Small intestine (tissue), 7 donors: ENCODE measurements at regions not wholly inside any gene's neighbourhood (a gene's known extent, or its start where the extent isn't known, plus 50 kb on each side); places are given as distances from the start of the nearest gene placed in this dataset.
"Not testable (repeated sequence)": the region's sequence is repeated elsewhere in the genome, so short reads cannot be mapped to it uniquely, and the experiment has no call there.

Source experiments
- DNase-seq, 2 donors: peaks; one replicate each; pipeline versions ENCODE4 v3.0.0 to v3.0.0-alpha.2; 2013
- FAIRE-seq: peaks from 2 replicates; lab custom pipeline; 2012; peaks lifted over from hg19 to GRCh38; lab: Jason Lieb, UNC
- H3K27ac ChIP-seq, 3 donors: one replicate each; pipeline ENCODE4 v1.5.1; 2013; ENCODE audit warnings: low read length in 2 of 3, mild to moderate bottlenecking in 2 of 3, control low read depth in 1 of 3, inconsistent platforms in 1 of 3, low read depth in 1 of 3, moderate library complexity in 1 of 3
- H3K27me3 ChIP-seq, 3 donors: one replicate each; pipeline ENCODE4 v1.6.1; 2013; ENCODE audit warnings: low read length in 3 of 3, inconsistent platforms in 1 of 3; ENCODE audit not compliant: control insufficient read depth in 3 of 3, insufficient read depth in 3 of 3
- H3K36me3 ChIP-seq, 3 donors: one replicate each; pipeline ENCODE4 v1.6.1; 2013; ENCODE audit warnings: low read length in 3 of 3, inconsistent platforms in 1 of 3, low read depth in 1 of 3, mild to moderate bottlenecking in 1 of 3, moderate library complexity in 1 of 3; ENCODE audit not compliant: control insufficient read depth in 3 of 3, insufficient read depth in 2 of 3
- H3K4me1 ChIP-seq, 3 donors: one replicate each; pipeline ENCODE4 v1.6.1; 2013; ENCODE audit warnings: low read length in 2 of 3, inconsistent platforms in 1 of 3, low read depth in 1 of 3, mild to moderate bottlenecking in 1 of 3, moderate library complexity in 1 of 3; ENCODE audit not compliant: control insufficient read depth in 3 of 3, insufficient read depth in 2 of 3
- H3K4me3 ChIP-seq, 3 donors: one replicate each; pipeline ENCODE4 v1.5.1; 2013; ENCODE audit warnings: low read length in 3 of 3, control low read depth in 1 of 3, inconsistent platforms in 1 of 3, low read depth in 1 of 3, mild to moderate bottlenecking in 1 of 3, moderate library complexity in 1 of 3
- H3K9me3 ChIP-seq, 2 donors: one replicate each; pipeline ENCODE4 v1.6.1; 2013; ENCODE audit warnings: low read depth in 1 of 2, low read length in 1 of 2; ENCODE audit not compliant: control insufficient read depth in 2 of 2, insufficient read depth in 1 of 2
- WGBS, 3 donors: extraction: QIAGEN DNeasy Blood & Tissue Kit; methylation state at CpG; one replicate each; pipeline ENCODE4 v1.1.7; 2013; 5-methylcytosine and 5-hydroxymethylcytosine counted together
- donor health status: healthy with polysubstance abuse.
- donor health status: control.
- donor health status: control.
- donor health status: Bipolar disorder and iron deficiency.
- donor health status: healthy.

DNA sequence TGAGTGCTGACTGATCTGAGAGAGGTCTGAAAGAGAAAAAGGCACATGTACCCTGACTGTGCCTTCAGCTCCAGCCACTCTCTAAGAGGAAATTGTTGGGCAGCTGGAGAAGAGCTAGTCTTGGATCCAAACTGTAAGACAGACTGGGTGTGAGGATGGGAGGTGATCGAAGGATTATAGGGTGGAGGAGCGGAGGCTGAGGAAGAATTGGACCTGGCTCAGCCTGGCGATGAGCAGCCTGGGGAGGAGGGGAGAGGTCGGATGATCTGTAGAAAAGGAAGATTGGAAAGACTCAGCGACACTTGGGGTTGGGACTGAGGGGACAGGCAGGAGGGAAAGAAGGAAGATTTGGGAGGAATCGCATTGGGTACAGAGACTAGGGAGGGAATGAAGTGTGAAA is 98.6 kb upstream of the SLC25A48 start:
- H3K9me3 ChIP-seq: no peaks in the 10 kb centered on the region
- FAIRE-seq (no peak), DNase-seq (no peak)
- H3K4me3 ChIP-seq: no peak overlapping the region
- H3K27ac ChIP-seq: no peak overlapping the region
- no peaks in the 10 kb centered on the region for H3K27me3 ChIP-seq
- no peaks in the 10 kb centered on the region for H3K4me1 ChIP-seq
- no peaks in the 10 kb centered on the region for H3K36me3 ChIP-seq
- 89 to 94% (median 94%) methylated on average over 6 of the region's 6 CpGs for WGBS, 3 donors

DNA sequence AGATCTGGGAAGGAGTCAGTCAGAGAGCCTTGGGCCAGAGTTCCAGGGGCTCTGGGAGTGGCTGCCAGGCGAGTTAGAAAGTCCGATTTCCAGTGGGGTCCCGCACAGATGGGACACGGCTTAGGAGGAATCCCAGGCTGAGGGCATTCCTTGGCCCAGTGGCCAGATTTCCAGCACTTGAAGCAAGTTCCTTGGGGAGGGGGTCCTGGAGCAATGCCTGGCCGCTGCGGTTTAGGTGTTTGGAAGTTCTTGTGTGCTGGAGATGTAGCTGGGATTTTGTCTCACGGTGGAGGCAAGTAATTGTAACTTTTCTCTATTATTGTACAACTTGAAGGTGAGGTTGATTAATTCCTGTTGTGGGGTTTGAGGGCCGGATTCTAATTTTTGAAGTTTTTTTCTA is 99.5 kb upstream of the SLC25A48 start:
- WGBS, 3 donors: 86 to 89% (median 88%) methylated on average over 8 of the region's 8 CpGs
- not testable (repeated sequence) for H3K4me3 ChIP-seq, H3K27me3 ChIP-seq, H3K9me3 ChIP-seq, H3K4me1 ChIP-seq, FAIRE-seq, H3K36me3 ChIP-seq, H3K27ac ChIP-seq, DNase-seq

DNA sequence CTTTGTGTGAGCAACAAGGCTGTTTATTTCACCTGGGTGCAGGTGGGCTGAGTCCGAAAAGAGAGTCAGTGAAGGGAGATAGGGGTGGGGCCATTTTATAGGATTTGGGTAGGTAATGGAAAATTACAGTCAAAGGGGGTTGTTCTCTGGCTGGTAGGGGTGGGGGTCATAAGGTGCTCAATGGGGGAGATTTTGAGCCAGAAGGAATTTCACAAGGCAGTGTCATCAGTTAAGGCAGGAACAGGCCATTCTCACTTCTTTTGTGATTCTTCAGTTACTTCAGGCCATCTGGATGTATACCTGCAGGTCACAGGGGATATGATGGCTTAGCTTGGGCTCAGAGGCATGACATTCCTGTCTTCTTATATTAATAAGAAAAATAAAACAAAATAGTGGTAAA is 103.4 kb upstream of the SLC25A48 start:
- 40 to 100% (median 82%) methylated on average over 1 of the region's 1 CpG for WGBS, 3 donors
- H3K9me3 ChIP-seq, H3K27ac ChIP-seq, H3K4me1 ChIP-seq, H3K4me3 ChIP-seq, DNase-seq, H3K36me3 ChIP-seq, H3K27me3 ChIP-seq, FAIRE-seq: not testable (repeated sequence)

DNA sequence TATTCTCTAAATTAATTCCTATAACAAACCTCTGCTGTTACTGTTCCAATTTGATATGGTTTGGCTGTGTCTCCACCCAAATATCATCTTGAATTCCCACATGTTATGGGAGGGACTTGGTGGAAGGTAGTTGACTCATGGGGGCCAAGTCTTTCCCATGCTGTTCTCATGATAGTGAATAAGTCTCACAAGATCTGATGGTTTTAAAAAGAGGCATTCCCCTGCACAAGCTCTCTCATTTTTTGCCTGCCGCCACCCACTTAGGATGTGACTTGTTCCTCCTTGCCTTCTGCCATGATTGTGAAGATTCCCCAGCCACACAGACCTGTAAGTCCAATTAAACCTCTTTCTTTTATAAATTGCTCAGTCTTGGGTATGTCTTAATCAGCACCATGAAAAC is 104.3 kb upstream of the SLC25A48 start:
- not testable (repeated sequence) for H3K27me3 ChIP-seq, H3K36me3 ChIP-seq, H3K4me1 ChIP-seq, H3K27ac ChIP-seq, DNase-seq, FAIRE-seq, H3K9me3 ChIP-seq, H3K4me3 ChIP-seq
- 97 to 100% (median 98%) methylated on average over 1 of the region's 1 CpG for WGBS, 3 donors

DNA sequence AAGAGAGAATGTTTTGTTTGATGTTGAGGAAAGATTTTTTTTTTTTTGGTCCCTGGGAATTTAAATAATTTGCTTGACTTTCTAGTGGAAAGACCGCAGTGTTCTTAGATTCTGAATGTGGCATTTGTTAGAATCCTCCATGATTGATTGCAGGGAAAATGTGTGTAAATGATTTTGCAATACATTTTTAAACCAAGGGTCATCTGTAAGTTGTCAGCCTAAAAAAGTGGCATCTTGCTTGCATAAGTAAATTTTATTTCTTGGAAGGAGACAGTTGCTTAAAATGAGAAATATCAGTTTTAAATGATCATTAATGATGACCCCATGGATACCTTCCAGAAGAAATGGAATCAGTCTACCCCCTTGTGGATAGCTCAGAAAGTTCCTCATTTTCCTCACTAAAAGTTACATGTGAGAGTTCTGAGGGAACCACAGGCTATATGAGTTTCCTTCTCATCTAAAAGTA is 105.1 kb upstream of the SLC25A48 start:
- Histone ChIP-seq H3K27ac (no peak overlapping the region), H3K36me3 (no peaks in the 10 kb centered on the region), H3K4me3 (no peak overlapping the region), H3K9me3 (no peaks in the 10 kb centered on the region), H3K4me1 (no peaks in the 10 kb centered on the region), H3K27me3 (no peaks in the 10 kb centered on the region)
- WGBS, 3 donors: 59 to 85% (median 71%) methylated on average over 1 of the region's 1 CpG
- DNase-seq: peak; percentile 22 to 38
- no peak for FAIRE-seq

DNA sequence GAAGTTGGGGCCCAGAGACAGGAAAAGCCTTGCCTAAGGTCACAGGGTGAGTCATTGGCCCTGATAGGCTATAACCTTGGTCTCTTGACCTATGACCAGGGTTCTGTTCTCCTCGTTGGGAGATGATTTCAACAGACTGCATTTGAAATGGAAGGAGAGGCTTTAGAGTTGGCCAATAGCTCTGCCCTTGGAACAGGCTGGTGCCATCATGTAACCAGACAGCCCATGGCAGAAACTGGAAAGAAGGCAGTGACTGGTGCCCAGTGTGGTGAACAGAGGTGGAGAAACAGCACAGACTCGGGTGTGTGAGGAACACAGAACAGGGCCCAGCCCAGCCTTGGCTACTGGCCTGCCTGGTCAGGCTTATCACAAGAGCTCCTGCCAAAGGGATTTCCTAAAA is 109.8 kb upstream of the SLC25A48 start:
- no peaks in the 10 kb centered on the region for H3K36me3 ChIP-seq
- peak overlapping the region in 1 of 3 donors; percentile 19 for H3K27ac ChIP-seq
- H3K4me3 ChIP-seq: no peak overlapping the region
- H3K27me3 ChIP-seq: no peaks in the 10 kb centered on the region
- WGBS, 3 donors: 7 to 44% (median 37%) methylated on average over 2 of the region's 2 CpGs
- H3K4me1 ChIP-seq: no peaks in the 10 kb centered on the region
- no peaks in the 10 kb centered on the region for H3K9me3 ChIP-seq
- FAIRE-seq (no peak), DNase-seq (peak in 1 of 2 donors; percentile 33)

DNA sequence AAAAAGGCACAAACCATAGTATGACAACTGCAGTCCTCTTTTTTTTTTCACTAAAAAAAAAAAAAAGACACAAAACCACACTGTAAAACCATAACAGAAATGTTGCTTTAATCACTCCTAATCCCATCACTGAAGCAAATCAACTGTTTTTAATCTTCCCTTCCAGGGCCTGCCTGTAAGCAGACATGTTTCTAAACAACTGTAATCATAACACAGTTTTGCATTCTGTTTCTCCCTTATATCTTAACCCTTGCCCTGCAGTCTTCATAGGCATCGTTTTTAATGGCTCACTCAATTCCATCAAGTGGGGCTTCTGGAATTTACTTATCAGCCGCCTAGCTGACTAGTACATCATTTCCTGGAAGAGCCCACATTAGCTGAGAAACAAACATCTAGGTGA is 111.0 kb upstream of the SLC25A48 start:
- Histone ChIP-seq H3K27ac (no peak overlapping the region), H3K9me3 (no peaks in the 10 kb centered on the region), H3K4me1 (peaks cover 0 to 7% (median 0%) of the 10 kb centered on the region in 3 donors), H3K27me3 (no peaks in the 10 kb centered on the region), H3K36me3 (no peaks in the 10 kb centered on the region), H3K4me3 (no peak overlapping the region)
- FAIRE-seq (no peak), DNase-seq (no peak)
- WGBS, 3 donors: 50 to 52% (median 51%) methylated on average over 2 of the region's 2 CpGs

DNA sequence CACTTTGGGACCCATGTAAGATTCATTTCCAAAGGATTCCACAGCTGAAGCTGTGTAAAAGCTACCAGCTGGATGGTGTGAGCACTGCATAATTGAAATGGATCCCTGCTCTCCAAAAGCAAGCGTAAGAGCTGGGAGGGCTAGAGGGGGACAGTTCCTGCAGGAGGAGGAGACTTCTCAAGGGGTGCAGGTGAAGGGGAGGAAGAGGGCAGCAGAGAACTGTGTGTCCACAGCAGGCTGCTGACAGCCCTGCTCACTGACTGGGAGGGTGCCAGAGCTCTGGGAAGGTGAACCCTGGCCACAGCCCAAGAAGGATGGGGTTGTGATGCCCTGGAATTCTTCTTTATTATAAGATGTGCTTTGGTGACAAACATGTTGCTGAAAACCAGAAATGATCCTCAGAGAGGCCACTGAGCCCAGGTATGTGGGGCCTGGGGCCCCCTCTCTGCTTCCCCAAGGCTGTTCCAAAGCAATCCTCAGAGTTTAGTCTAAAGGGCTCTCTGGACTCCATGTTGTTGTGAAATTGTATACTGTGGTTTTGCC is 112.8 kb upstream of the SLC25A48 start:
- 79 to 100% (median 82%) methylated on average over 1 of the region's 1 CpG for WGBS, 3 donors
- no peaks in the 10 kb centered on the region for H3K27me3 ChIP-seq
- FAIRE-seq (no peak), DNase-seq (no peak)
- no peak overlapping the region for H3K27ac ChIP-seq
- no peak overlapping the region for H3K4me3 ChIP-seq
- no peaks in the 10 kb centered on the region for H3K9me3 ChIP-seq
- no peaks in the 10 kb centered on the region for H3K36me3 ChIP-seq
- peaks cover 0 to 7% (median 0%) of the 10 kb centered on the region in 3 donors for H3K4me1 ChIP-seq

DNA sequence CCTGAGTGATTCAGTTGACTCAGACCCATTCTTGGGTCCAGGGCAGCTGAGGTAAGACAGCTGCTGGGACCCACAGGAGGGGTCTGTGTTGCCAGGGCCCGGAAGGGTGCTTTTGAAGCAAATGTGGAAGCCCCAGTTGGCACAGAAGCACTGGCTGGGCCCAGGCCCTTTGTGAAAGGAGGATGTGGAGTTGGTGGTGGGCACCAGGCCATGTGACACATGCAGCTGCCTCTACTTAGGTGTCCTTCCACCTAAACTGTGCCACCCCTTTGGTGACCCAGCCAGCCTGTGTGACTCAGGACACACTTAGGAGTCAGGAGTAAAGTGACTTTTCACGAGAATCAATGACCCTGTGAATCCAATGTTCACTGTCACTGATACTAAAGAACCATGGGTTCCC is 114.3 kb upstream of the SLC25A48 start:
- no peak overlapping the region for H3K4me3 ChIP-seq
- 78 to 89% (median 82%) methylated on average over 2 of the region's 2 CpGs for WGBS, 3 donors
- H3K36me3 ChIP-seq: no peaks in the 10 kb centered on the region
- FAIRE-seq (no peak), DNase-seq (no peak)
- no peaks in the 10 kb centered on the region for H3K27me3 ChIP-seq
- H3K9me3 ChIP-seq: peaks cover 0 to 3% of the 10 kb centered on the region in 2 donors
- peaks cover 0 to 7% (median 2%) of the 10 kb centered on the region in 3 donors for H3K4me1 ChIP-seq
- no peak overlapping the region for H3K27ac ChIP-seq
